ENCODE measurements at regions not wholly inside any gene's neighbourhood (a gene's known extent, or its start where the extent isn't known, plus 50 kb on each side); places are given as distances from the start of the nearest gene placed in this dataset.

DNA sequence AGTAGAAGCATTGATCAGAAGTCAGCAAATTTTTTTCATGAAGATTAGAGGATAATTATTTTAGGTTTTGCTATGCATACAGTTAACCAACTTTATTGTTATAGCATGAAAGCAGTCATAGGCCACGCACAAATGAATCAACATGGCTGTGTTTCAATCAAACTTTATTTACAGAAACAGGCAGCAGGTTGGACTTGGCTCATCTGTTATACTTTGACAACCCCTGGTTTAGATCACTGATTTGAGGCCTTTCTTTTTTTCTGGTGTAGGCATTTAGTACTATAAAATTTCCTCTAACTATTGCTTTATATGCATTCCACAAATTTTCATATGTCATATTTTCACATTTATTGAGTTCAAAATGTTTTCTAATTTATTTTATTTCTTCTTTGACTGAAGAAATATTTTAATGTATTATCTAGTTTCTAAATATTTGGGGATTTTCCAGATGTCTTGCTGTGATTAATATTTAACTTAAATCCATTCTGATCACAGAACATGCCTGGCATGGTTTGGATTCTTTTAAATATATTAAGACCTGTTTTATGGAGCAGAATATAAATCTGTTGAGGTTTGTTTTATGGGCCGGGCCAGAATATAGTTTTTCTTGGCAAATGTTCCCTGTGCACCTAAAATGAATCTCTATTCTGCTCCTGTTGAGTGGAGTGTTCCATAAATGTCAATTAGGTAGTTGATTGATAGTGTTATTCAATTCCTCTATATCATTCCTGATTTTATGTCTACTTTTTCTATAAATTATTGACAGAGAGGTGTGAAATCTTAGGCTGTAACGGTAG lies 116.3 kb upstream of the KLHL29 start:
- peaks cover 5 to 8% (median 5%) of the 10 kb centered on the region in 3 donors for H3K4me1 ChIP-seq (ENCODE audit: control insufficient read depth in 3 of 3, insufficient read depth in 3 of 3, low read length in 3 of 3)
- no peak overlapping the region for H3K9ac ChIP-seq (ENCODE audit: low read depth in 1 of 3, low read length in 3 of 3)
- no peaks in the 10 kb centered on the region for H3K9me3 ChIP-seq (ENCODE audit: control insufficient read depth in 3 of 3, low read length in 3 of 3)
- H3K27ac ChIP-seq (ENCODE audit: low read depth, low read length), result no peak overlapping the region
- H3K36me3 ChIP-seq (ENCODE audit: control insufficient read depth in 3 of 3, insufficient read depth in 3 of 3, low read length in 3 of 3), result no peaks in the 10 kb centered on the region
- H3K27me3 ChIP-seq (ENCODE audit: control insufficient read depth in 3 of 3, insufficient read depth in 3 of 3, low read length in 3 of 3), result no peaks in the 10 kb centered on the region
- no peak overlapping the region for H3K4me3 ChIP-seq (ENCODE audit: low read length in 3 of 3)

DNA sequence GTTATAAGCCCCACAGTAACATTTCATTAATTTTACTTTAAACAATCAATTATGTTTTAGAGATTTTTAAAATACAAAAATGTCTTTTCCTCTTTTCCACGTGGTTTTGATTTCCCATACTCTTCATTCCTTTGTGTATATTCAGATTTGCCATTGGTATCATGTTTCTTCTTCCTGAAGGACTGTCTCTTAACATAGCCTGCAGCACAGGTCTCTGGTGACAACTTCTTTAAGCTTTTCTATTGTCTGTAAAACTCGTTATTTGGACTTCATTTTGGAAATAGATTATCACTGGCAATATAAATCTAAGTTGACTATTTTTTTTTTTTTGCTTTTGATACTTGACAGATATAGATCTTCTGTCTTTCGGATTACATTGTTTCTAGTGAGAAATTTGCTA lies 115.2 kb upstream of the KLHL29 start:
- Histone ChIP-seq H3K9me3 (ENCODE audit: control insufficient read depth in 3 of 3, low read length in 3 of 3) (no peaks in the 10 kb centered on the region), H3K4me1 (ENCODE audit: control insufficient read depth in 3 of 3, insufficient read depth in 3 of 3, low read length in 3 of 3) (peaks cover 5 to 8% (median 5%) of the 10 kb centered on the region in 3 donors), H3K4me3 (ENCODE audit: low read length in 3 of 3) (no peak overlapping the region), H3K9ac (ENCODE audit: low read depth in 1 of 3, low read length in 3 of 3) (no peak overlapping the region), H3K27me3 (ENCODE audit: control insufficient read depth in 3 of 3, insufficient read depth in 3 of 3, low read length in 3 of 3) (no peaks in the 10 kb centered on the region), H3K27ac (ENCODE audit: low read depth, low read length) (no peak overlapping the region), H3K36me3 (ENCODE audit: control insufficient read depth in 3 of 3, insufficient read depth in 3 of 3, low read length in 3 of 3) (no peaks in the 10 kb centered on the region)

- H3K27ac ChIP-seq (ENCODE audit: low read depth, low read length), result no peak overlapping the region
- H3K27me3 ChIP-seq (ENCODE audit: control insufficient read depth in 3 of 3, insufficient read depth in 3 of 3, low read length in 3 of 3), result no peaks in the 10 kb centered on the region
- H3K9me3 ChIP-seq (ENCODE audit: control insufficient read depth in 3 of 3, low read length in 3 of 3), result no peaks in the 10 kb centered on the region
- no peaks in the 10 kb centered on the region for H3K36me3 ChIP-seq (ENCODE audit: control insufficient read depth in 3 of 3, insufficient read depth in 3 of 3, low read length in 3 of 3)
- H3K4me1 ChIP-seq (ENCODE audit: control insufficient read depth in 3 of 3, insufficient read depth in 3 of 3, low read length in 3 of 3), result peaks cover 5 to 8% (median 5%) of the 10 kb centered on the region in 3 donors
- H3K9ac ChIP-seq (ENCODE audit: low read depth in 1 of 3, low read length in 3 of 3), result no peak overlapping the region
- no peak overlapping the region for H3K4me3 ChIP-seq (ENCODE audit: low read length in 3 of 3)
These were observed 114.2 kb upstream of the KLHL29 start for GRCh38 chr2:23270810-23271209.

DNA sequence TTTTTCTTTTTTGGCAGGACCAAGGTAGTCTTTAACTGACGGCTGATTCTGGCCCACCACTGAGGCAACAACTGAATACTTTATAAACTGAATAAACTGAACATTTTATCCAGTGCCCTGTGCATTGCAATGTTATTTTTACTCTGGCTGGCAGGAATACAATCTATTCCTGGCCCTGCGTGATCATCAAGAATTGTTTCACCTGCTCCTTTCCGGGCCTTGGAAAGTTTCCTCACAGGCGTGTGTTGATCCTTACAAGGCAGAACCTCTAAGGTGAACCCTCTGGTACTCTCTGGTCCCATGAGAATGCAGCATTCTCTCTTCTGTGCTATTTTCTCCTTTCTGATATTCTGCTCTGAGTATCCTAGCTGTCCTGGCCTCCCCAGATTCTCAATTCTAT lies 113.7 kb upstream of the KLHL29 start:
- no peaks in the 10 kb centered on the region for H3K36me3 ChIP-seq (ENCODE audit: control insufficient read depth in 3 of 3, insufficient read depth in 3 of 3, low read length in 3 of 3)
- H3K4me3 ChIP-seq (ENCODE audit: low read length in 3 of 3), result no peak overlapping the region
- H3K9ac ChIP-seq (ENCODE audit: low read depth in 1 of 3, low read length in 3 of 3), result no peak overlapping the region
- no peaks in the 10 kb centered on the region for H3K27me3 ChIP-seq (ENCODE audit: control insufficient read depth in 3 of 3, insufficient read depth in 3 of 3, low read length in 3 of 3)
- no peaks in the 10 kb centered on the region for H3K9me3 ChIP-seq (ENCODE audit: control insufficient read depth in 3 of 3, low read length in 3 of 3)
- peaks cover 5 to 8% (median 5%) of the 10 kb centered on the region in 3 donors for H3K4me1 ChIP-seq (ENCODE audit: control insufficient read depth in 3 of 3, insufficient read depth in 3 of 3, low read length in 3 of 3)
- H3K27ac ChIP-seq (ENCODE audit: low read depth, low read length), result no peak overlapping the region

GRCh38 chr2:23273786-23274185 lies 111.2 kb upstream of the KLHL29 start:
- Histone ChIP-seq H3K4me1 (ENCODE audit: control insufficient read depth in 3 of 3, insufficient read depth in 3 of 3, low read length in 3 of 3) (peaks cover 5 to 8% (median 5%) of the 10 kb centered on the region in 3 donors), H3K9me3 (ENCODE audit: control insufficient read depth in 3 of 3, low read length in 3 of 3) (no peaks in the 10 kb centered on the region), H3K36me3 (ENCODE audit: control insufficient read depth in 3 of 3, insufficient read depth in 3 of 3, low read length in 3 of 3) (no peaks in the 10 kb centered on the region), H3K9ac (ENCODE audit: low read depth in 1 of 3, low read length in 3 of 3) (no peak overlapping the region), H3K27me3 (ENCODE audit: control insufficient read depth in 3 of 3, insufficient read depth in 3 of 3, low read length in 3 of 3) (no peaks in the 10 kb centered on the region), H3K27ac (ENCODE audit: low read depth, low read length) (no peak overlapping the region), H3K4me3 (ENCODE audit: low read length in 3 of 3) (no peak overlapping the region)

DNA sequence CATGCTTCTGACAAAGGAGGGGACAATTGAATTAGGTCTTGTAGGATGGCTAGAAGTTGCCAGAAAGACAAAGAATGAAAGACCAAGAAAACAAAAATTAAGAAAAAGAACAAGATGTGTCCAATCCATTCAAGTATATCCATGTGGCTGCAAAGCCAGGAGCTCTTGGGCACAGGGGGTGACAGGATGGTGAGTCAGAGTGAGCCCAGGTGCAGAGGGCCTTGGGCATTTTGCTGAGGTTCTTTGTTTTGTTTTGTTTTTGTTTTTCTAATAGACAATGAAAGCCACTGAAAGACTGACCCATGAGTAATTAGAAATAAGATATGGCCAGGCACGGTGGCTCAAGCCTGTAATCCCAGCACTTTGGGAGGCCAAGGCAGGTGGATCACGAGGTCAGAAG lies 104.6 kb upstream of the KLHL29 start:
- H3K27me3 ChIP-seq (ENCODE audit: control insufficient read depth in 3 of 3, insufficient read depth in 3 of 3, low read length in 3 of 3), result no peaks in the 10 kb centered on the region
- no peak overlapping the region for H3K9ac ChIP-seq (ENCODE audit: low read depth in 1 of 3, low read length in 3 of 3)
- no peaks in the 10 kb centered on the region for H3K36me3 ChIP-seq (ENCODE audit: control insufficient read depth in 3 of 3, insufficient read depth in 3 of 3, low read length in 3 of 3)
- no peaks in the 10 kb centered on the region for H3K9me3 ChIP-seq (ENCODE audit: control insufficient read depth in 3 of 3, low read length in 3 of 3)
- H3K4me1 ChIP-seq (ENCODE audit: control insufficient read depth in 3 of 3, insufficient read depth in 3 of 3, low read length in 3 of 3), result no peaks in the 10 kb centered on the region
- no peak overlapping the region for H3K4me3 ChIP-seq (ENCODE audit: low read length in 3 of 3)
- H3K27ac ChIP-seq (ENCODE audit: low read depth, low read length), result no peak overlapping the region

DNA sequence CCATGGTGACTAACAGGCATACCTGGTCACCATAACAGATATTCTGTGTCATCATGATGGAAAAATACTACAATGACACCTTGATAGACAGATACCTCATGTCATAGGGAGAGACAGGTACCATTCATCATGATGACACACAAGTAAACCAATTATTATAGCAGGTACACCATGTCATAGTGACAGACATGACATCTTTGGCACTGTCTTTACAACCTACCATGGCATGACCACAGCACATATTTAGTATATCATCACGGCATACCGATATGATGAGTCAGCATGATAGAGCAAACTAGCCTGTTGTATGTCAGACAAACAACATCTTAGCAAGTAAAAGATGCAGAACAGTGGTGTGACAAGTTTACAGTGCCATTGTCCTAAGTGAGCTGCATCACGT lies 101.3 kb upstream of the KLHL29 start:
- Histone ChIP-seq H3K9me3 (ENCODE audit: control insufficient read depth in 3 of 3, low read length in 3 of 3) (no peaks in the 10 kb centered on the region), H3K9ac (ENCODE audit: low read depth in 1 of 3, low read length in 3 of 3) (no peak overlapping the region), H3K4me1 (ENCODE audit: control insufficient read depth in 3 of 3, insufficient read depth in 3 of 3, low read length in 3 of 3) (peaks cover 11 to 19% (median 13%) of the 10 kb centered on the region in 3 donors), H3K4me3 (ENCODE audit: low read length in 3 of 3) (no peak overlapping the region), H3K27me3 (ENCODE audit: control insufficient read depth in 3 of 3, insufficient read depth in 3 of 3, low read length in 3 of 3) (no peaks in the 10 kb centered on the region), H3K36me3 (ENCODE audit: control insufficient read depth in 3 of 3, insufficient read depth in 3 of 3, low read length in 3 of 3) (no peaks in the 10 kb centered on the region), H3K27ac (ENCODE audit: low read depth, low read length) (no peak overlapping the region)

- H3K36me3 ChIP-seq (ENCODE audit: control insufficient read depth in 3 of 3, insufficient read depth in 3 of 3, low read length in 3 of 3), result no peaks in the 10 kb centered on the region
- H3K4me1 ChIP-seq (ENCODE audit: control insufficient read depth in 3 of 3, insufficient read depth in 3 of 3, low read length in 3 of 3), result peaks cover 11 to 19% (median 13%) of the 10 kb centered on the region in 3 donors
- no peak overlapping the region for H3K4me3 ChIP-seq (ENCODE audit: low read length in 3 of 3)
- no peak overlapping the region for H3K27ac ChIP-seq (ENCODE audit: low read depth, low read length)
- no peaks in the 10 kb centered on the region for H3K9me3 ChIP-seq (ENCODE audit: control insufficient read depth in 3 of 3, low read length in 3 of 3)
- H3K27me3 ChIP-seq (ENCODE audit: control insufficient read depth in 3 of 3, insufficient read depth in 3 of 3, low read length in 3 of 3), result no peaks in the 10 kb centered on the region
- no peak overlapping the region for H3K9ac ChIP-seq (ENCODE audit: low read depth in 1 of 3, low read length in 3 of 3)
These were observed 99.7 kb upstream of the KLHL29 start for GRCh38 chr2:23285091-23285800.

- H3K4me3 ChIP-seq (ENCODE audit: low read length in 3 of 3), result no peak overlapping the region
- H3K27ac ChIP-seq (ENCODE audit: low read depth, low read length), result peak overlapping the region; percentile 10
- no peaks in the 10 kb centered on the region for H3K27me3 ChIP-seq (ENCODE audit: control insufficient read depth in 3 of 3, insufficient read depth in 3 of 3, low read length in 3 of 3)
- peaks cover 11 to 19% (median 13%) of the 10 kb centered on the region in 3 donors for H3K4me1 ChIP-seq (ENCODE audit: control insufficient read depth in 3 of 3, insufficient read depth in 3 of 3, low read length in 3 of 3)
- no peak overlapping the region for H3K9ac ChIP-seq (ENCODE audit: low read depth in 1 of 3, low read length in 3 of 3)
- H3K36me3 ChIP-seq (ENCODE audit: control insufficient read depth in 3 of 3, insufficient read depth in 3 of 3, low read length in 3 of 3), result no peaks in the 10 kb centered on the region
- H3K9me3 ChIP-seq (ENCODE audit: control insufficient read depth in 3 of 3, low read length in 3 of 3), result no peaks in the 10 kb centered on the region
These were observed 98.8 kb upstream of the KLHL29 start for GRCh38 chr2:23286031-23286757.
